Keratinocyte (primary cell): ENCODE measurements at regions not wholly inside any gene's neighbourhood (a gene's known extent, or its start where the extent isn't known, plus 50 kb on each side); places are given as distances from the start of the nearest gene placed in this dataset.

Source experiments
- CTCF ChIP-seq, 3 experiments: IDR thresholded peaks in 1 of 3; conservative IDR thresholded peaks in 1 of 3; optimal IDR thresholded peaks in 1 of 3; 2 replicates in 2 of 3; 3 replicates in 1 of 3; pipeline versions ENCODE3 to v1.5.1; 2011; ENCODE audit warnings: low read length in 3 of 3, mild to moderate bottlenecking in 3 of 3, moderate library complexity in 2 of 3, control low read depth in 1 of 3, inconsistent platforms in 1 of 3; ENCODE audit not compliant: insufficient read depth in 2 of 3; ENCODE audit errors: extremely low read depth in 1 of 3
- EZH2 ChIP-seq: IDR thresholded peaks from one replicate; pipeline ENCODE4 v1.6.1; 2012; ENCODE audit warnings: inconsistent platforms, mild to moderate bottlenecking, low read length, moderate library complexity

GRCh38 chr12:125451408-125451807 is 386.2 kb downstream of the AACS start:
- no peak for TF ChIP-seq EZH2
- TF ChIP-seq CTCF (optimal IDR thresholded peaks at IDR 0.05 in 1 of 3, IDR thresholded peaks at IDR 0.05 in 1 of 3, conservative IDR thresholded peaks at IDR 0.05 in 1 of 3; ENCODE audit: extremely low read depth in 1 of 3, insufficient read depth in 2 of 3, low read length in 3 of 3) = no peak
